Peyer's patch (tissue), 4 donors: ENCODE measurements at regions not wholly inside any gene's neighbourhood (a gene's known extent, or its start where the extent isn't known, plus 50 kb on each side); places are given as distances from the start of the nearest gene placed in this dataset.
A peak's percentile ranks its signal among the peaks of the same experiment; 100 is the strongest.

Experiments used
- DNase-seq, 3 donors: peaks; one replicate each; pipeline ENCODE4 v3.0.0-alpha.2; 2017 to 2019
- H3K27ac ChIP-seq, 4 donors: fragments of 200-600 bp; sonication (generic); one replicate each; pipeline ENCODE4 v1.5.1; 2016 to 2019
- H3K27me3 ChIP-seq, 2 donors: fragments of 200-600 bp; sonication (generic); one replicate each; pipeline ENCODE4 v1.5.1; 2019
- H3K36me3 ChIP-seq, 3 donors: fragments of 200-600 bp; sonication (generic); one replicate each; pipeline ENCODE4 v1.5.1; 2016 to 2019
- H3K4me1 ChIP-seq, 4 donors: fragments of 200-600 bp; sonication (generic); one replicate each; pipeline ENCODE4 v1.5.1; 2016 to 2019
- H3K4me3 ChIP-seq, 4 donors: fragments of 200-600 bp; sonication (generic); 1 replicate in 3 of 4; 2 replicates in 1 of 4; pipeline ENCODE4 v1.5.1; 2016 to 2019; ENCODE audit warnings: mild to moderate bottlenecking in 1 of 4
- H3K9me3 ChIP-seq, 4 donors: fragments of 200-600 bp; sonication (generic); one replicate each; pipeline ENCODE4 v1.5.1; 2016 to 2019; ENCODE audit warnings: mild to moderate bottlenecking in 1 of 4
- CTCF ChIP-seq, 6 experiments: fragments of 450-650 bp in 4 of 6; fragments of 200-600 bp in 2 of 6; sonication (generic) in 1 of 6; IDR thresholded peaks; one replicate each; pipeline ENCODE4 v1.5.1; 2017 to 2019; ENCODE audit warnings: antibody characterized with exemption in 6 of 6, mild to moderate bottlenecking in 3 of 6, moderate library complexity in 1 of 6
- POLR2A ChIP-seq, 2 donors: fragments of 450-650 bp; IDR thresholded peaks; one replicate each; pipeline ENCODE4 v1.5.1; 2017; ENCODE audit warnings: antibody characterized with exemption in 2 of 2, mild to moderate bottlenecking in 2 of 2, moderate library complexity in 2 of 2

- H3K27me3 ChIP-seq, result no peaks in the 10 kb centered on the region
- peak in 1 of 3 donors; percentile 71 for DNase-seq
- peak overlapping the region in 3 of 4 donors; percentile 8 to 82 (median 67) for H3K27ac ChIP-seq
- TF ChIP-seq POLR2A (IDR thresholded peaks at IDR 0.05), result no peak
- no peak for TF ChIP-seq CTCF (IDR thresholded peaks at IDR 0.05)
- H3K4me3 ChIP-seq, result no peak overlapping the region
- peaks cover 0 to 25% (median 0%) of the 10 kb centered on the region in 4 donors for H3K4me1 ChIP-seq
- no peaks in the 10 kb centered on the region for H3K9me3 ChIP-seq
- no peaks in the 10 kb centered on the region for H3K36me3 ChIP-seq
Observed at GRCh38 chr14:71339650-71340415, 432.6 kb downstream of the PCNX1 start.

GRCh38 chr14:71341156-71341555 is 433.9 kb downstream of the PCNX1 start:
- H3K36me3 ChIP-seq, result no peaks in the 10 kb centered on the region
- no peak overlapping the region for H3K4me3 ChIP-seq
- no peak for DNase-seq
- H3K9me3 ChIP-seq, result no peaks in the 10 kb centered on the region
- peaks cover 0 to 25% (median 0%) of the 10 kb centered on the region in 4 donors for H3K4me1 ChIP-seq
- TF ChIP-seq CTCF (IDR thresholded peaks at IDR 0.05) (no peak), POLR2A (IDR thresholded peaks at IDR 0.05) (no peak)
- H3K27me3 ChIP-seq, result no peaks in the 10 kb centered on the region
- H3K27ac ChIP-seq, result peak overlapping the region in 1 of 4 donors; percentile 65

- Histone ChIP-seq H3K27me3 (no peaks in the 10 kb centered on the region), H3K9me3 (no peaks in the 10 kb centered on the region), H3K36me3 (no peaks in the 10 kb centered on the region), H3K27ac (no peak overlapping the region), H3K4me1 (peaks cover 0 to 19% (median 0%) of the 10 kb centered on the region in 4 donors), H3K4me3 (no peak overlapping the region)
- TF ChIP-seq POLR2A (IDR thresholded peaks at IDR 0.05) (no peak), CTCF (IDR thresholded peaks at IDR 0.05) (no peak)
- DNase-seq, result no peak
Observed at GRCh38 chr14:71343724-71344123, 436.5 kb downstream of the PCNX1 start.

- Histone ChIP-seq H3K9me3 (no peaks in the 10 kb centered on the region), H3K27ac (no peak overlapping the region), H3K4me3 (no peak overlapping the region), H3K27me3 (no peaks in the 10 kb centered on the region), H3K4me1 (peaks cover 0 to 16% (median 0%) of the 10 kb centered on the region in 4 donors), H3K36me3 (no peaks in the 10 kb centered on the region)
- DNase-seq, result no peak
- no peak for TF ChIP-seq POLR2A (IDR thresholded peaks at IDR 0.05)
- TF ChIP-seq CTCF (IDR thresholded peaks at IDR 0.05), result no peak
Observed at GRCh38 chr14:71344506-71344905, 437.2 kb downstream of the PCNX1 start.

GRCh38 chr14:71346685-71347084 is 439.4 kb downstream of the PCNX1 start:
- peaks cover 0 to 5% (median 0%) of the 10 kb centered on the region in 4 donors for H3K4me1 ChIP-seq
- TF ChIP-seq POLR2A (IDR thresholded peaks at IDR 0.05) (no peak), CTCF (IDR thresholded peaks at IDR 0.05) (no peak)

More at GRCh38 chr14:71346685-71347084, 439.4 kb downstream of the PCNX1 start:
- no peaks in the 10 kb centered on the region for H3K27me3 ChIP-seq
- H3K9me3 ChIP-seq, result no peaks in the 10 kb centered on the region
- no peaks in the 10 kb centered on the region for H3K36me3 ChIP-seq
- no peak overlapping the region for H3K4me3 ChIP-seq
- H3K27ac ChIP-seq, result no peak overlapping the region
- no peak for DNase-seq
